CD14-positive monocyte (primary cell): ENCODE measurements at regions not wholly inside any gene's neighbourhood (a gene's known extent, or its start where the extent isn't known, plus 50 kb on each side); places are given as distances from the start of the nearest gene placed in this dataset.

Source experiments
- DNase-seq, 3 donors: peaks; one replicate each; pipeline ENCODE4 v3.0.0-alpha.2; 2011 to 2022
- H2AFZ ChIP-seq: 2 replicates; pipeline ENCODE4 v1.6.0; 2012; ENCODE audit warnings: mild to moderate bottlenecking, low read depth, low read length, inconsistent platforms; ENCODE audit not compliant: insufficient read depth, poor library complexity, severe bottlenecking
- H3K27ac ChIP-seq, 2 donors: 1 replicate in 1 of 2; 2 replicates in 1 of 2; pipeline ENCODE4 v1.5.1; 2012 to 2013; ENCODE audit warnings: low read length in 2 of 2, control low read depth in 1 of 2, inconsistent platforms in 1 of 2, low read depth in 1 of 2, mild to moderate bottlenecking in 1 of 2
- H3K27me3 ChIP-seq, 2 donors: one replicate each; pipeline versions ENCODE4 v1.6.0 to v1.6.1; 2011 to 2013; ENCODE audit warnings: low read length in 2 of 2; ENCODE audit not compliant: control insufficient read depth in 2 of 2, insufficient read depth in 2 of 2
- H3K36me3 ChIP-seq, 2 donors: replicated peaks in 1 of 2; 1 replicate in 1 of 2; 2 replicates in 1 of 2; pipeline versions ENCODE4 v1.5.1 to v1.6.1; 2012 to 2013; ENCODE audit warnings: low read length in 2 of 2, control low read depth in 1 of 2, inconsistent platforms in 1 of 2, mild to moderate bottlenecking in 1 of 2; ENCODE audit not compliant: insufficient read depth in 2 of 2, control insufficient read depth in 1 of 2
- H3K4me1 ChIP-seq, 2 donors: 1 replicate in 1 of 2; 2 replicates in 1 of 2; pipeline versions ENCODE4 v1.5.1 to v1.6.1; 2012 to 2013; ENCODE audit warnings: low read length in 2 of 2, control low read depth in 1 of 2, inconsistent platforms in 1 of 2, mild to moderate bottlenecking in 1 of 2, moderate library complexity in 1 of 2; ENCODE audit not compliant: insufficient read depth in 2 of 2, control insufficient read depth in 1 of 2
- H3K4me2 ChIP-seq: replicated peaks from 2 replicates; pipeline ENCODE3; 2012; ENCODE audit warnings: low read length, moderate library complexity, mild to moderate bottlenecking; ENCODE audit not compliant: poor library complexity, severe bottlenecking; ENCODE audit errors: extremely low read depth
- H3K4me3 ChIP-seq, 3 experiments: fragments of 200-600 bp in 1 of 3; sonication (generic) in 1 of 3; replicated peaks in 1 of 3; 1 replicate in 2 of 3; 2 replicates in 1 of 3; pipeline ENCODE4 v1.5.1; 2011 to 2013; ENCODE audit warnings: low read length in 3 of 3, mild to moderate bottlenecking in 3 of 3, control low read depth in 2 of 3, low read depth in 2 of 3, inconsistent platforms in 1 of 3, moderate library complexity in 1 of 3
- H3K79me2 ChIP-seq: 2 replicates; pipeline ENCODE4 v1.6.0; 2012; ENCODE audit warnings: mild to moderate bottlenecking, control low read depth, inconsistent platforms, low read length, moderate library complexity; ENCODE audit not compliant: insufficient read depth
- H3K9ac ChIP-seq: 2 replicates; pipeline ENCODE4 v1.6.0; 2017; ENCODE audit warnings: low read length, mild to moderate bottlenecking; ENCODE audit not compliant: insufficient read depth, poor library complexity, severe bottlenecking
- H3K9me3 ChIP-seq, 2 donors: replicated peaks in 1 of 2; 1 replicate in 1 of 2; 2 replicates in 1 of 2; pipeline versions ENCODE4 v1.5.1 to v1.6.1; 2012 to 2013; ENCODE audit warnings: low read length in 2 of 2, control low read depth in 1 of 2; ENCODE audit not compliant: control insufficient read depth in 1 of 2, insufficient read depth in 1 of 2
- H4K20me1 ChIP-seq: 2 replicates; pipeline ENCODE4 v1.6.0; 2012; ENCODE audit warnings: mild to moderate bottlenecking, low read length, control low read depth, moderate library complexity; ENCODE audit not compliant: insufficient read depth
- H3K27ac Mint-ChIP-seq, 7 donors: one replicate each; pipeline ENCODE4 v1.8.0; 2020; ENCODE audit warnings: mild to moderate bottlenecking in 7 of 7, mixed read lengths in 7 of 7, moderate library complexity in 6 of 7, inconsistent platforms in 2 of 7
- H3K27me3 Mint-ChIP-seq, 3 donors: one replicate each; pipeline ENCODE4 v1.8.0; 2021 to 2022; ENCODE audit warnings: low read depth in 3 of 3, mild to moderate bottlenecking in 3 of 3, mixed read lengths in 3 of 3, moderate library complexity in 3 of 3, inconsistent platforms in 1 of 3
- H3K36me3 Mint-ChIP-seq, 2 donors: one replicate each; pipeline ENCODE4 v1.8.0; 2020; ENCODE audit warnings: mixed read lengths in 2 of 2, inconsistent platforms in 1 of 2, mild to moderate bottlenecking in 1 of 2
- H3K4me1 Mint-ChIP-seq: one replicate; pipeline ENCODE4 v1.8.0; 2020; ENCODE audit warnings: mild to moderate bottlenecking, mixed read lengths
- H3K4me3 Mint-ChIP-seq, 2 donors: one replicate each; pipeline ENCODE4 v1.8.0; 2020; ENCODE audit warnings: mild to moderate bottlenecking in 2 of 2, mixed read lengths in 2 of 2, moderate library complexity in 1 of 2
- H3K9me3 Mint-ChIP-seq, 7 donors: one replicate each; pipeline ENCODE4 v1.8.0; 2020 to 2022; ENCODE audit warnings: mixed read lengths in 7 of 7, mild to moderate bottlenecking in 6 of 7, moderate library complexity in 6 of 7, inconsistent platforms in 2 of 7
- WGBS: methylation state at CpG from one replicate; pipeline ENCODE4 v1.1.5; 2013; ENCODE audit warnings: missing lambda C conversion rate; ENCODE audit not compliant: insufficient coverage; 5-methylcytosine and 5-hydroxymethylcytosine counted together
- intact Hi-C, 2 donors: fragments of 100-400 bp; cut with micrococcal nuclease; formaldehyde crosslinking; loops; one replicate each; pipeline versions ENCODE4 v1.15.0 to v1.15.1; 2023
- TF ChIP-seq, protein P1 (sequence below): fragments of 200-600 bp; IDR thresholded peaks from one replicate; pipeline ENCODE4 v1.8.0; 2022; ENCODE audit warnings: antibody characterized with exemption, mild to moderate bottlenecking

DNA sequence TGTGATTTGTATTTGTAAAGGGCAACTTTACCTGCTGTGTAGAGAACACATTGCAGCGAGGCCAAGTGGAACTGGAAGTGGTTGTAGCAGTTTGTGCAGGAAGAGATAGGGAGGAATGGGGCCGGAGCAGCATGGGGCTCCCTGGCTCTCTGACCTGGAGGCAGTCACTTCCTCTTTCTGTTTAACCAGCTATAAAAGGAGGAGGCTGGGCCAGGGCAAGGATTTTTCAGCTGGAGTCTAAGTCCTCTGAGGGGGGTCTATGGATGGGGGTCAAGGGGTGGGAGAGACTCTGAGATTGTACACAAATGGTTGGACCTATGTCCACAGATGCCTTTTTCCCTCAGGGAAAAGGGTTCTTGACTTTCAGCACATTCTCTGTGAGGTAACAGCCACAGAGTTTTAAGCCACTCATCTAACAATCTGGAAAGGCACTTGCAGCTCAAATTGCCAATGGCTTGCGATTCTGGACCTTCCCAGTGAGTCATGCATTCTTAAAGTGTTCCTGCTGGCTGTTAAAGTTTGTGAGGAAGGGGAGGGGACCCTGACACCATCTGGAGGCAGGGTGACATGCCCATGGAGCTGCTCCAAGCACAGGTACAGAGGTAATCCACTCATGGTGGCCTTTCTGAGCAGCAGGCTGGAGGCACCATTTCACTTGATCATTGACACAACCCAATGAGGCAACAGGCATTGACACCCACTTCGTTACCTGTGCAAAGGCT is 347.0 kb downstream of the CYRIA start:
- Histone ChIP-seq H3K9ac (no peak overlapping the region), H3K79me2 (no peaks in the 10 kb centered on the region), H3K9me3 (no peaks in the 10 kb centered on the region), H3K4me1 (no peaks in the 10 kb centered on the region), H3K4me2 (no peak overlapping the region), H3K36me3 (no peaks in the 10 kb centered on the region), H2AFZ (peak overlapping the region; percentile 17), H3K4me3 (no peak overlapping the region), H4K20me1 (no peaks in the 10 kb centered on the region), H3K27ac (no peak overlapping the region), H3K27me3 (no peaks in the 10 kb centered on the region)
- Mint-ChIP-seq H3K9me3 (no peaks in the 10 kb centered on the region), H3K4me1 (peaks cover 4% of the 10 kb centered on the region), H3K36me3 (no peaks in the 10 kb centered on the region), H3K27me3 (peaks cover 0 to 3% (median 2%) of the 10 kb centered on the region in 3 donors), H3K4me3 (peak overlapping the region in 1 of 2 donors; percentile 78), H3K27ac (no peak overlapping the region)
- peak in 1 of 3 donors; percentile 8 for DNase-seq
- TF ChIP-seq, protein P1, sequence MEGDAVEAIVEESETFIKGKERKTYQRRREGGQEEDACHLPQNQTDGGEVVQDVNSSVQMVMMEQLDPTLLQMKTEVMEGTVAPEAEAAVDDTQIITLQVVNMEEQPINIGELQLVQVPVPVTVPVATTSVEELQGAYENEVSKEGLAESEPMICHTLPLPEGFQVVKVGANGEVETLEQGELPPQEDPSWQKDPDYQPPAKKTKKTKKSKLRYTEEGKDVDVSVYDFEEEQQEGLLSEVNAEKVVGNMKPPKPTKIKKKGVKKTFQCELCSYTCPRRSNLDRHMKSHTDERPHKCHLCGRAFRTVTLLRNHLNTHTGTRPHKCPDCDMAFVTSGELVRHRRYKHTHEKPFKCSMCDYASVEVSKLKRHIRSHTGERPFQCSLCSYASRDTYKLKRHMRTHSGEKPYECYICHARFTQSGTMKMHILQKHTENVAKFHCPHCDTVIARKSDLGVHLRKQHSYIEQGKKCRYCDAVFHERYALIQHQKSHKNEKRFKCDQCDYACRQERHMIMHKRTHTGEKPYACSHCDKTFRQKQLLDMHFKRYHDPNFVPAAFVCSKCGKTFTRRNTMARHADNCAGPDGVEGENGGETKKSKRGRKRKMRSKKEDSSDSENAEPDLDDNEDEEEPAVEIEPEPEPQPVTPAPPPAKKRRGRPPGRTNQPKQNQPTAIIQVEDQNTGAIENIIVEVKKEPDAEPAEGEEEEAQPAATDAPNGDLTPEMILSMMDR: no peak
- WGBS: 50% methylated on average over 2 of the region's 4 CpGs
- intact Hi-C loops: no loop called here

DNA sequence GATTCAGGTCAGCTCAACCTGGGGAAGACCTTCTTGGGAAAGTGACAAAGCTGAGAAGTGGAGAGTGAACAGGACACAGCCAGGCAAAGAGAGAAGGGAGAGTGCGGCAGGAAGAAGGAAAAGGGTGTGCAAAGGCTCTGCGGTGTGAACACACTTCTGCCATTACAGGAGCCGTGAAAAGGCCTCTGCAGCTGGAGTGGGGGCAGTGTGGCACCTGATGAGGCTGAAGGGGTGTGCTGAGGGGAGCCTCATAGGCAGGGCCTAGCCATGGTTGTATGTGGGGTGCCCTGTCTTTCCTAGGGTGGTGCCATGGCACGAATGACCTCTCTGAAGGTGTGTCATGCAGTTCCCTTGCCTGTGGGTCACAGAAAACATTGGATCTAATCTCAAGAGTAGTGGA is 347.6 kb downstream of the CYRIA start:
- peak overlapping the region; percentile 17 for H2AFZ ChIP-seq
- H3K4me1 ChIP-seq: no peaks in the 10 kb centered on the region
- H4K20me1 ChIP-seq: no peaks in the 10 kb centered on the region
- H3K27me3 Mint-ChIP-seq: peaks cover 0 to 3% (median 2%) of the 10 kb centered on the region in 3 donors
- no peak overlapping the region for H3K4me2 ChIP-seq
- H3K9me3 ChIP-seq: no peaks in the 10 kb centered on the region
- no peaks in the 10 kb centered on the region for H3K36me3 Mint-ChIP-seq
- H3K4me1 Mint-ChIP-seq: peaks cover 4% of the 10 kb centered on the region
- no peaks in the 10 kb centered on the region for H3K79me2 ChIP-seq
- H3K36me3 ChIP-seq: no peaks in the 10 kb centered on the region
- no peak overlapping the region for H3K9ac ChIP-seq
- DNase-seq: no peak
- WGBS: 22% methylated on average over 4 of the region's 4 CpGs
- no peaks in the 10 kb centered on the region for H3K27me3 ChIP-seq
- TF ChIP-seq, protein P1: no peak
- peak overlapping the region in 1 of 7 donors; percentile 6 for H3K27ac Mint-ChIP-seq
- no peaks in the 10 kb centered on the region for H3K9me3 Mint-ChIP-seq
- intact Hi-C loops: no loop called here
- no peak overlapping the region for H3K27ac ChIP-seq
- H3K4me3 Mint-ChIP-seq: peak overlapping the region in 1 of 2 donors; percentile 78
- H3K4me3 ChIP-seq: no peak overlapping the region
